ENCODE measurements at regions not wholly inside any gene's neighbourhood (a gene's known extent, or its start where the extent isn't known, plus 50 kb on each side); places are given as distances from the start of the nearest gene placed in this dataset.
A peak's percentile ranks its signal among the peaks of the same experiment; 100 is the strongest.

DNA sequence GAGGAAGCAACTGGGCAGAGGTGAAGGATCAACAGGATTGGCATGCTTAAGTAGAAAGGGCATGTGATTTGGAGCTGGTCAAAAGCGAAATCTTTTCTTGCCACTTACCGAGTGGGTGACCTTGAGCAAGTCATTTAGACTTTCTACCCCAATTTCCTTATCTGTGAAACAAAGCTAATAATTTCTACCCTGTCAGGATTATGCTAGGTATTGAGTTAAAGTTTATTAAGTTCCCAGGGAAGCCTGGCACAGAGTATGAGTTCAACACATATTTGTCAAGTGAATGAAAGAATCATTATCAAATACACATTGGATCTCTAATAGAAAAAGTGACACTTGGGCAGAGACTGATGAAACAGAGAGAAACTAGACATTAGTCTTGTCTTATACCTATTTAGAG, 66.4 kb upstream of the FRMD4B start:
- no peaks in the 10 kb centered on the region for H3K27me3 ChIP-seq
- no peak overlapping the region for H3K4me3 ChIP-seq
- TF ChIP-seq, protein P1, sequence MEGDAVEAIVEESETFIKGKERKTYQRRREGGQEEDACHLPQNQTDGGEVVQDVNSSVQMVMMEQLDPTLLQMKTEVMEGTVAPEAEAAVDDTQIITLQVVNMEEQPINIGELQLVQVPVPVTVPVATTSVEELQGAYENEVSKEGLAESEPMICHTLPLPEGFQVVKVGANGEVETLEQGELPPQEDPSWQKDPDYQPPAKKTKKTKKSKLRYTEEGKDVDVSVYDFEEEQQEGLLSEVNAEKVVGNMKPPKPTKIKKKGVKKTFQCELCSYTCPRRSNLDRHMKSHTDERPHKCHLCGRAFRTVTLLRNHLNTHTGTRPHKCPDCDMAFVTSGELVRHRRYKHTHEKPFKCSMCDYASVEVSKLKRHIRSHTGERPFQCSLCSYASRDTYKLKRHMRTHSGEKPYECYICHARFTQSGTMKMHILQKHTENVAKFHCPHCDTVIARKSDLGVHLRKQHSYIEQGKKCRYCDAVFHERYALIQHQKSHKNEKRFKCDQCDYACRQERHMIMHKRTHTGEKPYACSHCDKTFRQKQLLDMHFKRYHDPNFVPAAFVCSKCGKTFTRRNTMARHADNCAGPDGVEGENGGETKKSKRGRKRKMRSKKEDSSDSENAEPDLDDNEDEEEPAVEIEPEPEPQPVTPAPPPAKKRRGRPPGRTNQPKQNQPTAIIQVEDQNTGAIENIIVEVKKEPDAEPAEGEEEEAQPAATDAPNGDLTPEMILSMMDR (IDR thresholded peaks at IDR 0.05), result no peak
- TF ChIP-seq POLR2AphosphoS5 (IDR thresholded peaks at IDR 0.05), result no peak
- TF ChIP-seq POLR2A (IDR thresholded peaks at IDR 0.05), result no peak
- H3K9me3 ChIP-seq, result no peaks in the 10 kb centered on the region
- no peak overlapping the region for H3K27ac ChIP-seq
- no peak for DNase-seq (ENCODE audit: low spot score in 2 of 2)
- no peaks in the 10 kb centered on the region for H3K36me3 ChIP-seq
- intact Hi-C loops (cut with DNase I; ENCODE audit: low total_unique reads), result no loop called here
- no peaks in the 10 kb centered on the region for H3K4me1 ChIP-seq

DNA sequence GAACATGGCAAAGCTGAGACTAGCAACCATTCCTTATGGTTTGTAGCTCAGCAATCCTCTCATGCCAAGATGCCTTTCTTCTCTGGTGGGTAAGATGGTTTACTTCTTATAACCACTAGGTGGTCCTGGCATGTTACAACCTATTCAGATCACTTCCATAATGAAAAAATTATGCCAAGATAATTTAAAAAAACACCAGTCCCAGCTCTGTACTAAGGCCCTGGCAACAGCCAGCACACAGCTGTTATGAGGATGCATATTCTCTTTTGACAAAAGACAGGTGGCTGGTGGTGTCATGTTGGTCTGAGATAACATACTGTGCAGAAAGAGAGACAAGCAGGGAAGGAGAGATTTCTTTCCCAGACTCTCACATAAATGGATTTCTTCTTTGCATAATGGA, 65.7 kb upstream of the FRMD4B start:
- TF ChIP-seq POLR2AphosphoS5 (IDR thresholded peaks at IDR 0.05) (no peak), POLR2A (IDR thresholded peaks at IDR 0.05) (no peak)
- TF ChIP-seq, protein P1 (IDR thresholded peaks at IDR 0.05), result no peak
- Histone ChIP-seq H3K4me1 (no peaks in the 10 kb centered on the region), H3K27ac (no peak overlapping the region), H3K36me3 (no peaks in the 10 kb centered on the region), H3K27me3 (no peaks in the 10 kb centered on the region), H3K4me3 (no peak overlapping the region), H3K9me3 (no peaks in the 10 kb centered on the region)
- no peak for DNase-seq (ENCODE audit: low spot score in 2 of 2)
- intact Hi-C loops (cut with DNase I; ENCODE audit: low total_unique reads), result no loop called here

- Histone ChIP-seq H3K36me3 (no peaks in the 10 kb centered on the region), H3K4me3 (no peak overlapping the region), H3K27me3 (no peaks in the 10 kb centered on the region), H3K4me1 (no peaks in the 10 kb centered on the region), H3K27ac (no peak overlapping the region), H3K9me3 (no peaks in the 10 kb centered on the region)
- TF ChIP-seq, protein P1 (IDR thresholded peaks at IDR 0.05), result no peak
- TF ChIP-seq POLR2AphosphoS5 (IDR thresholded peaks at IDR 0.05) (no peak), POLR2A (IDR thresholded peaks at IDR 0.05) (no peak)
- intact Hi-C loops (cut with DNase I; ENCODE audit: low total_unique reads), result no loop called here
- DNase-seq (ENCODE audit: low spot score in 2 of 2), result no peak
Measured at GRCh38 chr3:69448877-69449276, 63.0 kb upstream of the FRMD4B start.

- H3K9me3 ChIP-seq, result no peaks in the 10 kb centered on the region
- no peak for DNase-seq (ENCODE audit: low spot score in 2 of 2)
- H3K27ac ChIP-seq, result no peak overlapping the region
- H3K27me3 ChIP-seq, result no peaks in the 10 kb centered on the region
- no peak overlapping the region for H3K4me3 ChIP-seq
- TF ChIP-seq POLR2A (IDR thresholded peaks at IDR 0.05) (no peak), POLR2AphosphoS5 (IDR thresholded peaks at IDR 0.05) (no peak)
- TF ChIP-seq, protein P1 (IDR thresholded peaks at IDR 0.05), result no peak
- intact Hi-C loops (cut with DNase I; ENCODE audit: low total_unique reads), result no loop called here
- H3K4me1 ChIP-seq, result no peaks in the 10 kb centered on the region
- no peaks in the 10 kb centered on the region for H3K36me3 ChIP-seq
Measured at GRCh38 chr3:69446402-69447072, 60.6 kb upstream of the FRMD4B start.

DNA sequence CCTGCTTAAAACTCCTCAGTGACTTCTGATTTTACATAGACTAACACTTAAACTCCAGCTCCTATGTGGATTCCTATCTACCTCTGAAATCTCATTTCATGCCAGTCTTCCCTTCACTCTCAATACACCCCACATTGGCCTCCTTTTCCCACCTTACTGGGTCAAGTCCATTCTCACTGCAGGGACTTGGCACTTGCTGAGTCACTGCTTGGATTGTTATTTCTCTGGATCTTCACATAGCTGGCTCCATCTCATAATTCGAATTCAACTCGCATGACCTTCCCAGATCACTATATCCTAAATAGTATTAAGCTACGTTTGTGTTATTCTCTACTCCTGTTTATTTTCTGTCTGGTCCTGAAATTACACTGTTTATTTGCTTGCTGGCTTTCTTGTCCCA, 59.6 kb upstream of the FRMD4B start:
- Histone ChIP-seq H3K27me3 (no peaks in the 10 kb centered on the region), H3K4me1 (no peaks in the 10 kb centered on the region), H3K4me3 (peak overlapping the region in 1 of 3 donors; percentile 39), H3K27ac (no peak overlapping the region), H3K9me3 (no peaks in the 10 kb centered on the region), H3K36me3 (no peaks in the 10 kb centered on the region)
- intact Hi-C loops (cut with DNase I; ENCODE audit: low total_unique reads), result no loop called here
- TF ChIP-seq POLR2AphosphoS5 (IDR thresholded peaks at IDR 0.05) (no peak), POLR2A (IDR thresholded peaks at IDR 0.05) (no peak)
- TF ChIP-seq, protein P1 (IDR thresholded peaks at IDR 0.05), result no peak
- DNase-seq (ENCODE audit: low spot score in 2 of 2), result no peak

All from breast epithelium (tissue), 4 donors.